Astrocyte (in vitro differentiated cells and primary cell): ENCODE measurements at regions not wholly inside any gene's neighbourhood (a gene's known extent, or its start where the extent isn't known, plus 50 kb on each side); places are given as distances from the start of the nearest gene placed in this dataset.
A peak's percentile ranks its signal among the peaks of the same experiment; 100 is the strongest.

Source experiments
- DNase-seq: peaks from one replicate; pipeline ENCODE4 v3.0.0-alpha.2; 2010; ENCODE audit warnings: low read depth
- FAIRE-seq: peaks from 2 replicates; lab custom pipeline; 2011; peaks lifted over from hg19 to GRCh38; lab: Jason Lieb, UNC
- H2AFZ ChIP-seq: 2 replicates; pipeline ENCODE4 v1.6.0; 2012; ENCODE audit warnings: low read depth, low read length, inconsistent platforms
- H3K27ac ChIP-seq: 2 replicates; pipeline ENCODE4 v1.5.1; 2011; ENCODE audit warnings: low read depth, low read length, inconsistent platforms
- H3K27me3 ChIP-seq: 2 replicates; pipeline ENCODE4 v1.6.0; 2011; ENCODE audit warnings: low read length, inconsistent platforms; ENCODE audit not compliant: insufficient read depth
- H3K36me3 ChIP-seq: 2 replicates; pipeline ENCODE4 v1.5.1; 2011; ENCODE audit warnings: low read length, inconsistent platforms; ENCODE audit not compliant: insufficient read depth
- H3K4me1 ChIP-seq: 2 replicates; pipeline ENCODE4 v1.5.1; 2011; ENCODE audit warnings: low read length, inconsistent platforms; ENCODE audit not compliant: insufficient read depth
- H3K4me2 ChIP-seq: 2 replicates; pipeline ENCODE4 v1.6.0; 2012; ENCODE audit warnings: low read length, inconsistent platforms
- H3K4me3 ChIP-seq: 2 replicates; pipeline ENCODE4 v1.5.1; 2011; ENCODE audit warnings: low read depth, mild to moderate bottlenecking, low read length, inconsistent platforms; ENCODE audit not compliant: insufficient read depth
- H3K79me2 ChIP-seq: 2 replicates; pipeline ENCODE4 v1.6.0; 2012; ENCODE audit warnings: mild to moderate bottlenecking, low read length, inconsistent platforms; ENCODE audit not compliant: insufficient read depth
- H3K9ac ChIP-seq: 2 replicates; pipeline ENCODE4 v1.6.0; 2012; ENCODE audit warnings: mild to moderate bottlenecking, low read length, inconsistent platforms
- H3K9me3 ChIP-seq: 2 replicates; pipeline ENCODE4 v1.5.1; 2012; ENCODE audit warnings: low read depth, mild to moderate bottlenecking, low read length, inconsistent platforms; ENCODE audit not compliant: insufficient read depth
- H4K20me1 ChIP-seq: 2 replicates; pipeline ENCODE4 v1.6.0; 2012; ENCODE audit warnings: low read length, inconsistent platforms; ENCODE audit not compliant: insufficient read depth
- H3K27ac Mint-ChIP-seq: one replicate; pipeline ENCODE4 v1.8.0; 2021; ENCODE audit warnings: mild to moderate bottlenecking, mixed read lengths; ENCODE audit not compliant: unreplicated experiment
- H3K27me3 Mint-ChIP-seq: one replicate; pipeline ENCODE4 v1.8.0; 2021; ENCODE audit warnings: low read depth, mixed read lengths; ENCODE audit not compliant: unreplicated experiment
- H3K36me3 Mint-ChIP-seq: one replicate; pipeline ENCODE4 v1.8.0; 2021; ENCODE audit warnings: low read depth, mixed read lengths; ENCODE audit not compliant: unreplicated experiment
- H3K4me1 Mint-ChIP-seq: one replicate; pipeline ENCODE4 v1.8.0; 2021; ENCODE audit warnings: low read depth, mixed read lengths; ENCODE audit not compliant: unreplicated experiment
- H3K4me3 Mint-ChIP-seq: one replicate; pipeline ENCODE4 v1.8.0; 2021; ENCODE audit warnings: mild to moderate bottlenecking, moderate library complexity, mixed read lengths; ENCODE audit not compliant: unreplicated experiment
- H3K9me3 Mint-ChIP-seq: one replicate; pipeline ENCODE4 v1.8.0; 2021; ENCODE audit warnings: mild to moderate bottlenecking, mixed read lengths; ENCODE audit not compliant: unreplicated experiment
- EZH2 ChIP-seq: IDR thresholded peaks from 2 replicates; pipeline ENCODE4 v1.6.1; 2012; ENCODE audit warnings: mild to moderate bottlenecking, low read length, inconsistent platforms; ENCODE audit not compliant: insufficient read depth
- TF ChIP-seq, protein P1 (sequence below): IDR thresholded peaks from 2 replicates; pipeline ENCODE4 v1.5.1; 2011; ENCODE audit warnings: low read depth, mild to moderate bottlenecking, inconsistent platforms, low read length, moderate library complexity; ENCODE audit not compliant: insufficient read depth

DNA sequence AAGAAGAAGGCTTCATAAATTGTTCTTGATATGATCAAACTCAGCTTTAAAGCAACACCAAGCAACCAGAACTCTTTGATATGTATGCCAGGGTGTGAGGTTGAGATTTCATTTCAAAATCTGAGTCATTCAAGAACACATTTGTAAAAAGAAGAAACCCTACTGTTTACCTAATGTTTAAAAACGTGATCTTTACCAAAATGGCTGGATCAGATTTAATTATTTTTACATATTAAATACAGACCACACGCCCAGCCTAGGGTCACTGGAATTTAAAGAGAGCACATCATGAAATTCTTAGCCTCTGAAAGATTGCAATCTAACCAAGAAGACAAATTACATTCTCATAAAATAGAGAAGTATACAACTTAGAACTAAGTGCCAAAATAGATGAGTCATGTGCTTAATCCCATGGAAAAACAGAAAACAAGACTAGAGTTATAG, 206.8 kb upstream of the SMLR1 start:
- no peaks in the 10 kb centered on the region for H3K27me3 Mint-ChIP-seq
- no peak overlapping the region for H3K9ac ChIP-seq
- no peak overlapping the region for H3K27ac Mint-ChIP-seq
- H2AFZ ChIP-seq: no peak overlapping the region
- H3K4me2 ChIP-seq: no peak overlapping the region
- H3K27me3 ChIP-seq: no peaks in the 10 kb centered on the region
- no peak overlapping the region for H3K27ac ChIP-seq
- no peaks in the 10 kb centered on the region for H3K36me3 ChIP-seq
- H3K79me2 ChIP-seq: no peaks in the 10 kb centered on the region
- no peak overlapping the region for H3K4me3 ChIP-seq
- TF ChIP-seq, protein P1, sequence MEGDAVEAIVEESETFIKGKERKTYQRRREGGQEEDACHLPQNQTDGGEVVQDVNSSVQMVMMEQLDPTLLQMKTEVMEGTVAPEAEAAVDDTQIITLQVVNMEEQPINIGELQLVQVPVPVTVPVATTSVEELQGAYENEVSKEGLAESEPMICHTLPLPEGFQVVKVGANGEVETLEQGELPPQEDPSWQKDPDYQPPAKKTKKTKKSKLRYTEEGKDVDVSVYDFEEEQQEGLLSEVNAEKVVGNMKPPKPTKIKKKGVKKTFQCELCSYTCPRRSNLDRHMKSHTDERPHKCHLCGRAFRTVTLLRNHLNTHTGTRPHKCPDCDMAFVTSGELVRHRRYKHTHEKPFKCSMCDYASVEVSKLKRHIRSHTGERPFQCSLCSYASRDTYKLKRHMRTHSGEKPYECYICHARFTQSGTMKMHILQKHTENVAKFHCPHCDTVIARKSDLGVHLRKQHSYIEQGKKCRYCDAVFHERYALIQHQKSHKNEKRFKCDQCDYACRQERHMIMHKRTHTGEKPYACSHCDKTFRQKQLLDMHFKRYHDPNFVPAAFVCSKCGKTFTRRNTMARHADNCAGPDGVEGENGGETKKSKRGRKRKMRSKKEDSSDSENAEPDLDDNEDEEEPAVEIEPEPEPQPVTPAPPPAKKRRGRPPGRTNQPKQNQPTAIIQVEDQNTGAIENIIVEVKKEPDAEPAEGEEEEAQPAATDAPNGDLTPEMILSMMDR: no peak
- no peak for TF ChIP-seq EZH2
- H3K9me3 Mint-ChIP-seq: peaks cover 2% of the 10 kb centered on the region
- DNase-seq (peak; percentile 53), FAIRE-seq (no peak)
- no peaks in the 10 kb centered on the region for H4K20me1 ChIP-seq
- H3K36me3 Mint-ChIP-seq: no peaks in the 10 kb centered on the region
- H3K4me1 ChIP-seq: peaks cover 4% of the 10 kb centered on the region
- no peak overlapping the region for H3K4me3 Mint-ChIP-seq
- peaks cover 7% of the 10 kb centered on the region for H3K4me1 Mint-ChIP-seq
- no peaks in the 10 kb centered on the region for H3K9me3 ChIP-seq

DNA sequence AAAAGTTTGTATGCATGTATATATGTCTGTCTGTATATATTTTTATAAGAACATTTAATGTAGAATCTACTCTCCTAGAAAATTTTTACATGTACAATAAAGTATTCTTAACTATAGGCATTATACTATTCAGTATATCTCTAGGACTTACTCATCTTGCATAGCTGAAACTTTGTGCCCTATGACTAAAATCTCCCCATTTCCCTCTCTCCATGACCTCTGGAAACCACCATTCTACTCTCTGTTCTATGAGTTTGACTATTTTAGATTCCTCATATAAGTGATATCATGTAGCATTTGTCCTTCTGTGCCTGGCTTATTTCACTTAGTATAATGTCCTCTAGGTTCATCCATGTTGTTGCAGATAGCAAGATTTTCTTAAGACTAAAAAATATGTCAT, 205.1 kb upstream of the SMLR1 start:
- Mint-ChIP-seq H3K27ac (peak overlapping the region; percentile 8), H3K27me3 (no peaks in the 10 kb centered on the region), H3K9me3 (no peaks in the 10 kb centered on the region), H3K4me1 (peaks cover 16% of the 10 kb centered on the region), H3K36me3 (no peaks in the 10 kb centered on the region), H3K4me3 (no peak overlapping the region)
- H3K4me3 ChIP-seq: no peak overlapping the region
- no peak for TF ChIP-seq EZH2
- TF ChIP-seq, protein P1: no peak
- H4K20me1 ChIP-seq: no peaks in the 10 kb centered on the region
- no peak for DNase-seq
- no peaks in the 10 kb centered on the region for H3K79me2 ChIP-seq
- H3K9me3 ChIP-seq: no peaks in the 10 kb centered on the region
- H2AFZ ChIP-seq: no peak overlapping the region
- H3K9ac ChIP-seq: no peak overlapping the region
- no peaks in the 10 kb centered on the region for H3K36me3 ChIP-seq
- no peak for FAIRE-seq
- peaks cover 11% of the 10 kb centered on the region for H3K4me1 ChIP-seq
- no peaks in the 10 kb centered on the region for H3K27me3 ChIP-seq
- no peak overlapping the region for H3K27ac ChIP-seq
- no peak overlapping the region for H3K4me2 ChIP-seq

DNA sequence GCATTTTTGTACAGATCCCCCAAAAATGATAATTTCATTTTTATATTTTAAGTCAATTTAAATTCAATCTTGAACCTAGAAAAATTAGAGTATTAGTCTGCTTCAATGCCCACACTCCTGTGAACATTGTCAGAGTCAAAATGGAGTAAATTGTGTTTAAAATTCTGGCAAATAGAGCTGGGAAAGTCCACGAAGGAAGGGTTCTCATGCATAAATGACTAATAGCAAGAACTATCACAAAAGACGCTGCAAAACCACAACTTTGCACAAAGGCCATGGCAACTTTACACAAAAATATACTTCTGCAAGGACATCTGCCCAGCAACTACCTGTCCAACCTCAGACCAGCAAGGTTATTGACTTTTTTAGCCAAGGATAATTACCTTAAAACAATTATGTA, 203.2 kb upstream of the SMLR1 start:
- DNase-seq (peak; percentile 80), FAIRE-seq (no peak)
- no peak overlapping the region for H3K27ac Mint-ChIP-seq
- no peak overlapping the region for H3K9ac ChIP-seq
- no peaks in the 10 kb centered on the region for H3K27me3 Mint-ChIP-seq
- no peaks in the 10 kb centered on the region for H3K36me3 Mint-ChIP-seq
- H3K4me1 Mint-ChIP-seq: peaks cover 16% of the 10 kb centered on the region
- H3K79me2 ChIP-seq: no peaks in the 10 kb centered on the region
- H3K36me3 ChIP-seq: no peaks in the 10 kb centered on the region
- H3K27me3 ChIP-seq: no peaks in the 10 kb centered on the region
- H3K4me1 ChIP-seq: peaks cover 11% of the 10 kb centered on the region
- no peaks in the 10 kb centered on the region for H3K9me3 ChIP-seq
- TF ChIP-seq EZH2: no peak
- TF ChIP-seq, protein P1: no peak
- no peak overlapping the region for H2AFZ ChIP-seq
- H3K4me2 ChIP-seq: no peak overlapping the region
- no peak overlapping the region for H3K4me3 Mint-ChIP-seq
- H4K20me1 ChIP-seq: no peaks in the 10 kb centered on the region
- no peaks in the 10 kb centered on the region for H3K9me3 Mint-ChIP-seq
- H3K4me3 ChIP-seq: no peak overlapping the region
- no peak overlapping the region for H3K27ac ChIP-seq
